Coronary artery (tissue), 2 donors: ENCODE measurements at regions not wholly inside any gene's neighbourhood (a gene's known extent, or its start where the extent isn't known, plus 50 kb on each side); places are given as distances from the start of the nearest gene placed in this dataset.

Experiments used
- DNase-seq: peaks from one replicate; pipeline ENCODE4 v3.0.0-alpha.2; 2017; ENCODE audit warnings: low spot score
- H3K27ac ChIP-seq, 2 donors: fragments of 200-600 bp; sonication (generic); one replicate each; pipeline ENCODE4 v1.5.1; 2016 to 2019
- H3K4me3 ChIP-seq: fragments of 200-600 bp; sonication (generic); 2 replicates; pipeline ENCODE4 v1.5.1; 2016; ENCODE audit warnings: mild to moderate bottlenecking, moderate library complexity
- TF ChIP-seq, protein P1 (sequence below): fragments of 200-600 bp; sonication (generic); IDR thresholded peaks from one replicate; pipeline ENCODE4 v1.5.1; 2019; ENCODE audit warnings: antibody characterized with exemption

DNA sequence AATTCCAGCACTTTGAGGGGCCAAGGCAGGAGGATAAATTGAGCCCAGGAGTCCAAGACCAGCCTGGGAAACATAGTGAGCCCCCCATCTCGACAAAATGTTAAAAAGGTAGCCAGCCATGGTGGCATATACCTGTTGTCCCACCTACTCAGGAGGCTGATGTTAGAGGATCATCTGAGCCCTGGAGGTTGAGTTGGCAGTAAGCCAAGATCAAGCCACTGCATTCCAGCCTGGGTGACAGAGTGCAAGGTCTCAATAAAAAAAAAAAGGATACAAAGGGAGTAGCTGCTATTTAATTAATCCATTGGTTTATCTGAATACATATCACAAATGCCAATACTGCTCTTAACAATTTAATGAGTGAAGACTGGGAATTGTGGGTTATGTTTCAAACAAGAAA lies 327.8 kb downstream of the CPS1 start:
- DNase-seq: no peak
- TF ChIP-seq, protein P1, sequence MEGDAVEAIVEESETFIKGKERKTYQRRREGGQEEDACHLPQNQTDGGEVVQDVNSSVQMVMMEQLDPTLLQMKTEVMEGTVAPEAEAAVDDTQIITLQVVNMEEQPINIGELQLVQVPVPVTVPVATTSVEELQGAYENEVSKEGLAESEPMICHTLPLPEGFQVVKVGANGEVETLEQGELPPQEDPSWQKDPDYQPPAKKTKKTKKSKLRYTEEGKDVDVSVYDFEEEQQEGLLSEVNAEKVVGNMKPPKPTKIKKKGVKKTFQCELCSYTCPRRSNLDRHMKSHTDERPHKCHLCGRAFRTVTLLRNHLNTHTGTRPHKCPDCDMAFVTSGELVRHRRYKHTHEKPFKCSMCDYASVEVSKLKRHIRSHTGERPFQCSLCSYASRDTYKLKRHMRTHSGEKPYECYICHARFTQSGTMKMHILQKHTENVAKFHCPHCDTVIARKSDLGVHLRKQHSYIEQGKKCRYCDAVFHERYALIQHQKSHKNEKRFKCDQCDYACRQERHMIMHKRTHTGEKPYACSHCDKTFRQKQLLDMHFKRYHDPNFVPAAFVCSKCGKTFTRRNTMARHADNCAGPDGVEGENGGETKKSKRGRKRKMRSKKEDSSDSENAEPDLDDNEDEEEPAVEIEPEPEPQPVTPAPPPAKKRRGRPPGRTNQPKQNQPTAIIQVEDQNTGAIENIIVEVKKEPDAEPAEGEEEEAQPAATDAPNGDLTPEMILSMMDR: no peak
- H3K4me3 ChIP-seq: no peak overlapping the region
- no peak overlapping the region for H3K27ac ChIP-seq

DNA sequence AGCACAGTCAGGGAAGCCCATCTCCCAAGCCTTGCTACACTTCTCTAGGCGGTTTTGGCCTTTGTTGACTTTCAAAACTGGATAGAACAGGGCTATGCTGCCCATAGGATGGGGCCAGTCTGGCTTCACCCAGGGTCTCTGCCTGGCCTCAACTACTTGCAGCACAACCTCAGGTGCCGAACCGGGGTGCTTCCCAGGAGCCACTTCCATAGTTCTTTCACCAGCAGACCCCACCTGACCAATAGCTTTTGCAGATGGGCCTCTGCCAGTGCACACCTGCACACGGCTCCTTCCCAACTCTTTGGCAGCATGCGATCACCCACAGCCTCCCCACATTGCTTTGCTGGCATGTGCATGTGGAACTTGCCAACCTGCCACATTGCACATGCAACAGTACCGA lies 331.6 kb downstream of the CPS1 start:
- TF ChIP-seq, protein P1: no peak
- H3K4me3 ChIP-seq: no peak overlapping the region
- DNase-seq: no peak
- no peak overlapping the region for H3K27ac ChIP-seq

DNA sequence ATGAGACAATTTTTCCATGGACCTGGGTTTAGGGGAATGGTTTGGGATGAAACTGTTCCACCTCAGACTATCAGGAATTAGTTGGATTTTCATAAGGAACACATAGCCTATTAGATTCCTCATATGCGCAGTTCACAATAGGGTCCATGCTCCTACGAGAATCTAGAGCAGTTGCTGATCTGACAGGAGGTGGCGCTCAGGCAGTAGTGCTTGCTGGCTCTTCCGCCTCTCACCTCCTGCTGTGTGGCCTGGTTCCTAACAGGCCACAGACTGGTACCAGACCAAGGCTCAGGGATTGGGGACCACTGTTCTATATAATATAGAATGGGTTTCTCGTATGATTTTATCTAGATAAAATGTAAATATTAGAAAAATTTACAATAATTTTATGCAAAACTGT lies 338.7 kb downstream of the CPS1 start:
- Histone ChIP-seq H3K27ac (no peak overlapping the region), H3K4me3 (no peak overlapping the region)
- DNase-seq: no peak
- TF ChIP-seq, protein P1: no peak

DNA sequence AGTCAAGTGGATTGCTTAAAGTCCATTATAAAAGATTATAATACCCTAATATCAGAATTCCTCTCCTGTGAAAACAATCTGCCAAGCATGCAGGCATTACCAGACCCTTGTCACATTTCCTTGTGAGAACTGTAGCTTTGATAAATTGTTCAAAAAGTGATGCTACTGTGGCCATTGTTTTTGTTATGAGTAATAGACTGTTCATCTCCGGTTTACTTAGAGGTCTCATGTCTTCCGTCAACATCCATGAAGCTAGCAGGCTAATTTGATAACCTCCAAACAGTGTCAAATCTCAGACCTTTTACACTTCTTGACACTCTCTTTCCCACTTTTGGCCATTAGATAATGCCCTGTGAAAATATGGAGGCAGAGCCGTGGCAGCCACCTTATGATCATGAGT lies 342.7 kb downstream of the CPS1 start:
- H3K27ac ChIP-seq: no peak overlapping the region
- H3K4me3 ChIP-seq: no peak overlapping the region
- TF ChIP-seq, protein P1: no peak
- no peak for DNase-seq

DNA sequence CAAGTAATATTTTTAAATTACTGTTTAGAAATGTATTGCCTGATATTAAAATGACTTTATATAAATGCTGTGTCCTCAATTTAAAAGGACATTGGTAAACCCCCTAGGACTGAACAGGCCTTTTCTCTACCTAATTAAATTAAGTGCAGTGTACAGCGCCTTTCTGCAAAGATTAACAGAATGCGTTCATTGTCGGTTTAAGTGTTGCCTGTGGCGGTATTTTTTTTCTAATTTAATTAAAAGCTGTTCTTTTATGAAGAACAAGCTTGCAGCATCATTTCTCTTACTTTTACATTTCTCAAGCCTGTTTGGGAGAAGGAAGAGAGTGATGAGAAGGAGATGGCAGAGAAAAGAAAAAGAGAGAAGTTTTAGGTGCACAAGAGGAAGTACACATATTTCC lies 344.9 kb downstream of the CPS1 start:
- Histone ChIP-seq H3K4me3 (no peak overlapping the region), H3K27ac (no peak overlapping the region)
- TF ChIP-seq, protein P1: no peak
- DNase-seq: no peak

DNA sequence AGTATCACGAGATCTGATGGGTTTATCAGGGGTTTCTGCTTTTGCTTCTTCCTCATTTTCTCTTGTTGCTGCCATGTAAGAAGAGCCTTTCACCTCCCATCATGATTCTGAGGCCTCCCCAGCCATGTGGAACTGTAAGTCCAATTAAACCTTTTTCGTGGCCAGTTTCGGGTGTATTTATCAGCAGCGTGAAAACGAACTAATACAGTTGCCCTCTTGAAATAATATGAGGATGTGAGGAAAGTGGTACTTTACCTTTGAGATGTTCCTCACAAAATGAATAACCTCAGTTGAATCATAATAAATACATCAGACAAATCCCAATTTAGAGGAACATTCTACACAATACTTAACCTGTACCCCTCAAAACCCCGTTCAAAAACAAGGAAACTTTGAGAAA lies 356.4 kb downstream of the CPS1 start:
- TF ChIP-seq, protein P1: no peak
- DNase-seq: no peak

DNA sequence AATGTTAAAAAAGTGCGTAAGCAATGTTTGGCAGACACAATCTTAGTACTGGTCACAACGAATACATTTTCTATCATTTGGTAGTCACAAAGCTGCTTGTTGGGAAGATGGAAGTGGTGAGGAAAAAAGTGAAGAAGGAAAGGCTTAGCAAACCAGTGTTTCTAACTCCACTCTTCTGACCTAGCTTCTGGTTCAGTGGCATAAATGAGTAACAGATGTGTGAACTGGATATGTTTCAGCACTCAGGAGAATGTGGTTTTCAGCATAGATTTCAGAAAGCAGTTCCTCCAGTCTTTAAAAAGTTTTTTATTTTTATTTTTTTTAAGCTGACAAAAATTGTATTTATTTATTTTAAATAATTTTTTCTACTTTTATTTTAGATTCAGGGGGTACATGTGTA lies 357.1 kb downstream of the CPS1 start:
- TF ChIP-seq, protein P1: no peak
- Histone ChIP-seq H3K27ac (no peak overlapping the region), H3K4me3 (no peak overlapping the region)
- DNase-seq: no peak

More for the DNA sequence above, 356.4 kb downstream of the CPS1 start:
- no peak overlapping the region for H3K27ac ChIP-seq
- H3K4me3 ChIP-seq: no peak overlapping the region
